Ishikawa (cell line): ENCODE measurements at regions not wholly inside any gene's neighbourhood (a gene's known extent, or its start where the extent isn't known, plus 50 kb on each side); places are given as distances from the start of the nearest gene placed in this dataset.

Experiments
- CEBPB ChIP-seq: IDR thresholded peaks from 2 replicates; pipeline ENCODE4 v1.6.1; 2012
- CREB1 ChIP-seq: IDR thresholded peaks from 2 replicates; pipeline ENCODE4 v1.6.1; 2012; ENCODE audit warnings: low read depth
- EGR1 ChIP-seq: IDR thresholded peaks from 2 replicates; pipeline ENCODE4 v1.6.1; 2012
- EP300 ChIP-seq: IDR thresholded peaks from 2 replicates; pipeline ENCODE4 v1.6.1; 2012; ENCODE audit warnings: borderline replicate concordance
- FOXM1 ChIP-seq: IDR thresholded peaks from 2 replicates; pipeline ENCODE4 v1.6.1; 2012; ENCODE audit warnings: low read depth, borderline replicate concordance
- NFIC ChIP-seq: IDR thresholded peaks from 2 replicates; pipeline ENCODE4 v1.6.1; 2012
- RAD21 ChIP-seq: IDR thresholded peaks from 2 replicates; pipeline ENCODE4 v1.6.1; 2012; ENCODE audit warnings: low read depth
- REST ChIP-seq: IDR thresholded peaks from 2 replicates; pipeline ENCODE4 v1.6.1; 2012; ENCODE audit warnings: low read depth, mild to moderate bottlenecking
- TAF1 ChIP-seq: IDR thresholded peaks from 2 replicates; pipeline ENCODE4 v1.6.1; 2012; ENCODE audit warnings: low read depth, mild to moderate bottlenecking
- TCF12 ChIP-seq: IDR thresholded peaks from 2 replicates; pipeline ENCODE4 v1.6.1; 2012; ENCODE audit warnings: low read depth
- TEAD4 ChIP-seq: IDR thresholded peaks from 2 replicates; pipeline ENCODE4 v1.6.1; 2012
- YY1 ChIP-seq: IDR thresholded peaks from 2 replicates; pipeline ENCODE4 v1.6.1; 2012; ENCODE audit warnings: low read depth
- ZBTB7A ChIP-seq: IDR thresholded peaks from 2 replicates; pipeline ENCODE4 v1.6.1; 2012; ENCODE audit warnings: low read depth
- TF ChIP-seq, protein P1 (sequence below): IDR thresholded peaks from 2 replicates; pipeline ENCODE4 v1.6.1; 2012
- TF ChIP-seq, protein P2 (sequence below): IDR thresholded peaks from 2 replicates; pipeline ENCODE4 v1.6.1; 2012

- no peak for TF ChIP-seq EP300
- TF ChIP-seq FOXM1, result no peak
- TF ChIP-seq, protein P1, sequence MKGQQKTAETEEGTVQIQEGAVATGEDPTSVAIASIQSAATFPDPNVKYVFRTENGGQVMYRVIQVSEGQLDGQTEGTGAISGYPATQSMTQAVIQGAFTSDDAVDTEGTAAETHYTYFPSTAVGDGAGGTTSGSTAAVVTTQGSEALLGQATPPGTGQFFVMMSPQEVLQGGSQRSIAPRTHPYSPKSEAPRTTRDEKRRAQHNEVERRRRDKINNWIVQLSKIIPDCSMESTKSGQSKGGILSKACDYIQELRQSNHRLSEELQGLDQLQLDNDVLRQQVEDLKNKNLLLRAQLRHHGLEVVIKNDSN, result no peak
- no peak for TF ChIP-seq CREB1
- TF ChIP-seq ZBTB7A, result no peak
- TF ChIP-seq EGR1, result no peak
- TF ChIP-seq RAD21, result no peak
- TF ChIP-seq REST, result no peak
- no peak for TF ChIP-seq TCF12
- TF ChIP-seq CEBPB, result no peak
- no peak for TF ChIP-seq YY1
- TF ChIP-seq, protein P2, sequence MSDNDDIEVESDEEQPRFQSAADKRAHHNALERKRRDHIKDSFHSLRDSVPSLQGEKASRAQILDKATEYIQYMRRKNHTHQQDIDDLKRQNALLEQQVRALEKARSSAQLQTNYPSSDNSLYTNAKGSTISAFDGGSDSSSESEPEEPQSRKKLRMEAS, result no peak
- TF ChIP-seq TEAD4, result no peak
- TF ChIP-seq NFIC, result no peak
- TF ChIP-seq TAF1, result no peak
Observed at GRCh38 chr3:146747051-146747450, 141.9 kb upstream of the PLSCR5 start.

DNA sequence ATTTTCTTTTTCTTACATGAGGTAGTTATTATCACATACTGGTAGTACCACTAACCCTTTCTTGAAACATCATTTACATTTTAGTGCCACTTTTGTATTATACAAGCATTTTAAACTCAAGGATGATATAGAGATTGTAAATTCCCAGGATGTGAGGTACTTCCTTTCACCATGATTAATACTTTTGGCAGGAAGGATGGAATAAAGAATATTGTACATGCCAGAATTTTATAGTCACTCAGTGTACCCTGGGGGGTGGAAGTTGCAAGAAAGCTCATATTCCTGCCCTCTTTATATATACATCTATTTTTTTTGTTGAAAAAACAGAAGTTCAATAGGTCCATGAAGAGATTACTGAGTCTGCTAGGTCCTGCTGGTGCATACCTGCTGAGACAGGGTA lies 141.0 kb upstream of the PLSCR5 start:
- no peak for TF ChIP-seq TCF12
- no peak for TF ChIP-seq YY1
- TF ChIP-seq EP300, result no peak
- no peak for TF ChIP-seq EGR1
- TF ChIP-seq TAF1, result no peak
- no peak for TF ChIP-seq CREB1
- TF ChIP-seq, protein P2, result no peak
- TF ChIP-seq, protein P1, result no peak
- no peak for TF ChIP-seq TEAD4
- no peak for TF ChIP-seq NFIC
- no peak for TF ChIP-seq RAD21
- no peak for TF ChIP-seq ZBTB7A
- TF ChIP-seq FOXM1, result no peak
- TF ChIP-seq CEBPB, result no peak
- TF ChIP-seq REST, result no peak

GRCh38 chr3:146739203-146739671 lies 134.1 kb upstream of the PLSCR5 start:
- TF ChIP-seq EGR1 (no peak), FOXM1 (no peak), CEBPB (no peak), TEAD4 (no peak)

DNA sequence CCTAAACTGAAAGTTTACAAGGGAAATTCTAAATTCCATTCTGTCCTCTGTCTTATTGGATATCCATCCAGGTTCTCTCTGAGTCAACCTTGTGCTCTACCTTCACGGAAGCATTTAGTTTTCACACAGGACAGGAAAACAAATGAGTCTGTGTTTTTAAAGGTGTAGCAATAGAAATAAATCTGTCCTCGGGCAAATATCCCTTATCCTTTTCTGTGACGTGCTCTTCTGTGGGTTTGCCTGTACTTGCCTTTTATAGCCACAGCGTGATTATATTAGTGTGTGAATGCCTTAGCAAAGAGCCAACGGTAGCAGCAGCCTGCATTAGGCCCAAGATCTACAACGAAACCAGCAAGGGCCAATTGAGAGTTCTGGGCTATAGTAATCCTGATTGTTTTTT lies 127.2 kb upstream of the PLSCR5 start:
- TF ChIP-seq CREB1, result no peak
- TF ChIP-seq, protein P2, result no peak
- no peak for TF ChIP-seq TEAD4
- no peak for TF ChIP-seq EP300
- TF ChIP-seq EGR1, result no peak
- TF ChIP-seq NFIC, result no peak
- no peak for TF ChIP-seq TAF1
- no peak for TF ChIP-seq YY1
- no peak for TF ChIP-seq FOXM1
- no peak for TF ChIP-seq CEBPB
- TF ChIP-seq ZBTB7A, result no peak

GRCh38 chr3:146715170-146715569 lies 110.0 kb upstream of the PLSCR5 start:
- TF ChIP-seq CREB1 (no peak), EP300 (no peak), EGR1 (no peak), REST (no peak), FOXM1 (no peak), CEBPB (no peak), ZBTB7A (no peak), RAD21 (no peak), TCF12 (no peak), TEAD4 (no peak), TAF1 (no peak), NFIC (no peak), YY1 (no peak)
- TF ChIP-seq, protein P1, result no peak
- TF ChIP-seq, protein P2, result no peak
